ENCODE measurements at regions not wholly inside any gene's neighbourhood (a gene's known extent, or its start where the extent isn't known, plus 50 kb on each side); places are given as distances from the start of the nearest gene placed in this dataset.

DNA sequence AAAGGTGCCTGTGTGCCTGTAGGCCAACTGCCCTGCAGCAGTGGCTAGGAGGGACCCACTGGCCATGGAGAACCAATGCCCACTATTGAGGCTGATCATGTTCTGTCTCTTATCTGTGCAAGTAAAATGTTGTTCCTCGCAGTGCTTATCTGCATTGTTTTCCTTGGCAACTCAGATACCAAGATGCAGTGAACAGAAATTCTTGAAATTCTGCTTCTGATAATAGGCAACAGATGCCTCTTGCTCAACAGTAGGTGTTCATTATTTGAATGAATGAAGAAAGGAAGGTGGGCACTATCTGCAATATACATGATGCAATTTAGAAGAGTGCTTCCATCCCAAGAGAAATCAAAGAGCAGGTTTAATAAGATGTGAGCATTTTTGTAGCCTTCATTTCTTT lies 232.2 kb downstream of the NUAK1 start:
- DNase-seq = no peak

DNA sequence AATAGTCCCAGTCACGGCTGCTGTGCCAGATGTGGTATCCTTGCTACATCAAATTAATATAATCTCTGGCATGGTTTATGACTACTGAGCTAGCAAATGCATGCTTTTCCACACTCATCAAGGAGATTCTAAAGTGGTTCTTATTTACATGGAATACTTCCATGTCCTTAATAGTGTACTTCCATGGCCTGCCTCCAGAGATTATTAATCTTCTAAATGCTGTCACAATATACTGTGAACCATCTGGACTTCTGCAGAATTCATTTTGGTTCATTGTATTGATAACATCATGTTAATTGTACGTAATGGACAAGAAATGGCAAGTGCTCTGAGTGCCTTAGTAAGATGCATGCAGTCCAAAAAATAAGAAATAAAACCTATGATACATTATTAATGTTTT lies 230.8 kb downstream of the NUAK1 start:
- DNase-seq = peak; percentile 8

DNA sequence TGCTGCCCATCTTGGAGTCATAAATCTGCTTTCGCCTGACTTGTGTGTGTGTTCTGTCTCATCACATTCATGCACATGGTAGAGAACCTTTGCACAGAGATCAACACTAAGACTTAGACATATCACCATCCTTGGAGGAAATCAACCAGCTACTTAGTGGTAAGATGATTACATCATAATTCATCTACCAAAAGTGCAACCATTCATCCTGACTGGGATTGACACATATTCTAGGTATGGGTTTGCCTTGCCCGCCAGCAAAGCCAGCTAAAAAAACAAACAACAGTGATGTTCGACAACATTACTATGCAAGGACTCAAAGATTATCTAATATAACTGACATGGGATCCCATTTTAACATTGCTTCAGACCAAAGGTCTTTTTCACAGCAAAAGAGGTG lies 228.7 kb downstream of the NUAK1 start:
- no peak for DNase-seq

- DNase-seq = no peak
These were observed 226.8 kb downstream of the NUAK1 start for GRCh38 chr12:105911966-105912365.

DNA sequence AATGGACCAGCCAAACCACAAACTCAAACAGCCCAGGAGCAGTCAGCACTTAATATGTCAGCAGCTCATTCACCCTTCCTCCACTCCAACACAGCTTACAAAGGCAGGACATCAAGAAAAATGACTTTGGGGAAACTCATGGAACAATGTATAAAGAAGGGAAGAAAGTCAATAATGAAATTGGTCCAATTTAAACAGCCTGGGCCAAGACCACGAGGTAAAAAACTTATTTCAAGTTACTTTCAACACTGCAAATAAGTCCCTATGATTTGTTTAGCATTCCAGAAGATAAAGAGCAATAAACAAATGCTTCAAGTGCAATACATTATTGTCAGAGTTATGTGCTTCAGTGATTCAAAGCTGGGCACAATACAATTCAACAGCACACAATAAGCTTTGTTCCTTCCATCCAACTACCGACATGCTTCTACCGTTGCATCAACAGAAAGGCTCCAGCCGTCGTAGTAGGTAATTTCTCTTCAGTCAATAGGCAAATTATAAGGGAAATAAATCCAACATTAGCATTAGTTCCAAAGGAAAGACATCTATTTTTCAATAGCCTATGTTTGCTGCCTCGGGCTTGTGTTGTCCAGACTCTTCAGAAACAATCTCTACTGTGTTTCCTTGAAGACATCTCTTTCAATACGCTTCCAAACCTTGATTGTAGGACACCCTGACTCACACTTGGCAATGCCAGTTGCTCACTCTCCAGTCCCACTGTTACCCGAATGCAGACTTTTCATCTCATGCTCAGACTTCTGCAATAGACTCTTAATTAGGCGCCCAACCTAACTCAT lies 225.7 kb downstream of the NUAK1 start:
- no peak for DNase-seq

DNA sequence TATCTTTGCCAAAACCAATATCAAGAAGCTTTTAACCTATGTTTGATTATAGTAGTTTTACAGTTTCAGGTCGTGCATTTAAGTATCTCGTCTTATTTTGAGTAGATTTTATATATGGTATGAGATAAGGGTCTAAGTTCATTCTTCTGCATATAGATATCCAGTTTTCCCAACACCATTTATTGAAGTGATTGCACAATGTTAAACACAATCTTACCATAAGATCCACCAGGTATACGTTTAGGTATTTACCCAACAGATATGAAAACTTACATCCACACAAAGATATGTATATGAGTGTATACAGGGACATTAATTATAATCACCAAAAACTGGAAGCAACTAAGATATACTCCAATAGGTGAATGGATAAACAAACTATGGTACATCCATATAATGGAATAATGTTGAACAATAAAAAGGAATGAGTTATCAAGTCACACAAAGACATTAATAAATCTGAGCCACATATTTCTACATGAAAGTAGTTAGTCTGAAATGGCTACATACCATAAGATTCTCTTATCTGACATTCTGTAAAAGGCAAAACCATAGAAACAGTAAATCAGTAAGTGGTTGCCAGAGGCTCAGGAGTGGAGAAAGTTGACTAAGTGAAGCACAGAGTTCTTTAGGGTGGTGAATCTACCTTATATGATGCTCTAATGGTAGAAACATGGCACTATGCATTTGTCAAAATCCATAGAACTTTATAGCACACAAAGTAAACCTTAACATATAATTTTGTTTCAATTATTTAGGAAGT lies 222.6 kb downstream of the NUAK1 start:
- DNase-seq = no peak

- DNase-seq = no peak
These were observed 222.1 kb downstream of the NUAK1 start for GRCh38 chr12:105916760-105917039.

DNA sequence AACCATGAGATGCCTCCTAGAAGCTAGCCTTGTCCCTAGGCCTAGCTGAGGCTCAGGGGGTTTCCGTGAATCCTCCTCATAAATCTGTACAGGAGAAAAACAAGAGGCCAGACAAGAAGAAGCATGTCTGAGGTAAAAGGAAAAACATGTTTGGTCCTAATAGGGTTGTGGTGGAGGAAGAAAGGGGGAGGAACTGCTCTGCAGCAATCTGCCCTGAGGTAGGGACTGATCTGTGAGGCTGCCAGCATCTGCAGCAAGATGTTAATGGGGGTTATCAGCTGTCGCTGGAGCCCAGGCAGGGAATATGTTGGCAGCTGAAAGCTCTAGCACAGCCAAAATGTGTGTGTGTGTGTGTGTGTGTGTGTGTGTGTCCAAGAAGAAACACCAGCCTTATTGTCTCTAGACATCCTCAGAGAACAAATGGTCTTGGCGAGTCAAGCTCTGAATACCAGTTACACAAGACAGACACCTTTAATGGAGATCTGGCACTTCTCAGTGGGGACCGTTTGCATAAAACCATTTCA lies 218.5 kb downstream of the NUAK1 start:
- DNase-seq = peak; percentile 68

DNA sequence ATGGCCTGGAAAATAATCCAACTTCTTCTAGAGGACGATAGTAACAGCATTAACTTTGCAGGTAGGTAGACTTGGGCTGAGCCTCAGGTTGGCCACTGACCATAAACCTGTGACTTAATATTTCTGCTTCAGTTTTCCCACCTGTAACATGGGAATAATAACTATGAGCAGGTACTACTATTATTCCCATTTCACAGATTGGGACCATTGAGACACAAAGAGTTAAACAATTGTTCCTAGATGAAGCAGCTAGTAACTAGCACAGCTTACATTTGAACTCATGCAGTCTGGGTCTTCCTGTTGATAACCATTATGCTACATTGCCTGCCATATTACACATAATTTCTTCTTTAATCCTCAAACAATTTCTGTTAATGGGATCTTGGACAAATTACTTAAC lies 217.7 kb downstream of the NUAK1 start:
- DNase-seq = no peak

DNA sequence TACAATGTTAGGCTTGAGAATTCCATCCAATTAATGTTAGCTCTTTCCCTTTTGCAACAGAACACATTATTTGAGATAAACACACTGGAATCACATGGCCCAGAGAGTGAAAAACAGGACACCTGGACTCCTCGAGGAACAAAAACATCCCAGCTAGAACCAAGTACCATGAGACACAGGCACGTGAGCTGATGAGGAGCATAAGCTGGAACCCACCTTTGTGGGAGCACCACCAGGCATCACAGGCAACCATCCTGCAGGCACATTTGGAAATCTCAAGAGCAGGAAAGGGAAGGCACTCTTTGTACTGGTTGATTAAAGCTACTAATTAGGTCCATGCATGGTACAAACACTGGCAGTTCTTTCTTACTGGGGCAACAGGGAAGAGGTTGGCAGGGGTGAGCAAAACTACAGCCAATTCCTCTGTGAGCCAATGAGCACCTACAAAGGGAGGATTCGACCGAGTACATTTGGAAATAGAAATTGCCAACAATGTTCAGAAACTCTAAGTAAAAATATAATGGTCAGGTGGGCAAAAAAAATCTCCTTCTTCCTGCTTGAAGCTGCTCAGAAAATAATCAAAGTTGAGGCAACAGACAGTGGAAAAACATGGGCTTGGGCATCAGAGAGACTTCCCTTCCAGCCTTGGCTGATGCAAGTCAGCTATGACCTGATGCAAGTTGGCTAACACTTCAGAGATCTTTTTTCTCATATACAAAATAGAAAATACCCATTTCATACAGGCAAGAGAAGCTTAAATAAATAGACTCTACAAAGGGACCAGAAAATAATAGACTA lies 216.7 kb downstream of the NUAK1 start:
- no peak for DNase-seq

- DNase-seq = no peak
These were observed 216.1 kb downstream of the NUAK1 start for GRCh38 chr12:105922670-105923102.

GRCh38 chr12:105924526-105925208 lies 214.1 kb downstream of the NUAK1 start:
- no peak for DNase-seq

GRCh38 chr12:105927564-105927963 lies 211.2 kb downstream of the NUAK1 start:
- no peak for DNase-seq

- no peak for DNase-seq
These were observed 210.3 kb downstream of the NUAK1 start for GRCh38 chr12:105928436-105928835.

DNA sequence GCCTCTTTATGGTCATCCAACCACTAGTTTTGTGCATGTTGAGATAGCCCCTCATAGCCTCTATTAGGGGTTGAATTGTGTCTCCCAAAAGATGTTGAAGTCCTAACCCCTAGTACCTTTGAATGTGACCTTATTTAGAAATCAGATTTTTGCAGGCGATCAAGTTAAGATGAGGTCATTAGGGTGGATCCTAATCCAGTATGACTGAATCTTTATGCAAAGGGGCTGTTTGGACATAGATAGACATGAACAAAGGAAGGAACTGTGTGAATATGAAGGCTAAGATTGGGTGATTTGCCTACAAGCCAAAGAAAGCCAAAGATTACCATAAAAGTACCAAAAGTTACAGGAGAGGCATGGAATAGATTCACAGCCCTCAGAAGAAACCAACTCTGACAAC lies 209.6 kb downstream of the NUAK1 start:
- DNase-seq = no peak

DNA sequence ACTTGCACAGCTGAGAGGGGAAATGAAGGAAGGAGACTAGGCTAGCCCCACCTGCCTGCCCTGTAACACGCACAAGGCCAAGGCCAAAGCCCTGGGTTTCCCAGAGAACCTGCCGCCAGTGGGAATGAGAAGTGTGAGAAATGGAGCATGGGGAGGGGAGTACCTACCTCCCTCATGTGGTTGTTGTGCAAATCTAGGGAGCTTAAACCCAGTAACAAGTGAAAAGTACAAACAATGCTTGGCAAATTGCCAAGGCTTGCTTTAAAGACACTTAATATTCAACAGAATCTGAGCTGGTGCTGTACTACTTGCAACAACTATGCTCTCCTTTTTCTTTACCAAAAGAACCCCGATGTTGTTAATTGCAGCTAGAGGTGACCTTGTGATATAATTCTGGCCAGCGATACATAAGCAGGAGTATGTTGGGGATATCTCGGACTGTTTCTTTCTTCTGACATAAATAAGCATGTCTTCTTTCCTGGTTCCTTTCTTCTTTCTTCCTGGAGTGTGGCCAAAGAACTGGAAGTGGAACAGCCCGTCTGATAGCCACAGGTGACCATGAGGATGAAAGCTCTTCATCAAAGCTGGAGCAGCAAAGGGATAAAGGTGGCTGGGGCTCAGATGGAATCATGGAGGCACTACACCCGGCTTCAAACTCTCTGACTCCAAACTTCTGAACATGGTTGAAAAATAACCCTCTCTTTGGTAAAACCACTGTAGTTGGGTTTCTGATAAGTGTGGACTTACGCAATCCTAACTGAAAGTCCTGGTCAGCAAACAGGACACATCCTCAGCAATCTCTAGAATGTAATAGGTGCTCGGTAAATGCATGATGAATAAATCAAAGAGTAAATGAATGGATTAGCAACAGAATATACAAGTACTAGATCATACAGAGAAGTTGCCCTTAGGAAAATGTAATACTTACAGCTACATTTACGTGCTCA lies 207.9 kb downstream of the NUAK1 start:
- no peak for DNase-seq

DNA sequence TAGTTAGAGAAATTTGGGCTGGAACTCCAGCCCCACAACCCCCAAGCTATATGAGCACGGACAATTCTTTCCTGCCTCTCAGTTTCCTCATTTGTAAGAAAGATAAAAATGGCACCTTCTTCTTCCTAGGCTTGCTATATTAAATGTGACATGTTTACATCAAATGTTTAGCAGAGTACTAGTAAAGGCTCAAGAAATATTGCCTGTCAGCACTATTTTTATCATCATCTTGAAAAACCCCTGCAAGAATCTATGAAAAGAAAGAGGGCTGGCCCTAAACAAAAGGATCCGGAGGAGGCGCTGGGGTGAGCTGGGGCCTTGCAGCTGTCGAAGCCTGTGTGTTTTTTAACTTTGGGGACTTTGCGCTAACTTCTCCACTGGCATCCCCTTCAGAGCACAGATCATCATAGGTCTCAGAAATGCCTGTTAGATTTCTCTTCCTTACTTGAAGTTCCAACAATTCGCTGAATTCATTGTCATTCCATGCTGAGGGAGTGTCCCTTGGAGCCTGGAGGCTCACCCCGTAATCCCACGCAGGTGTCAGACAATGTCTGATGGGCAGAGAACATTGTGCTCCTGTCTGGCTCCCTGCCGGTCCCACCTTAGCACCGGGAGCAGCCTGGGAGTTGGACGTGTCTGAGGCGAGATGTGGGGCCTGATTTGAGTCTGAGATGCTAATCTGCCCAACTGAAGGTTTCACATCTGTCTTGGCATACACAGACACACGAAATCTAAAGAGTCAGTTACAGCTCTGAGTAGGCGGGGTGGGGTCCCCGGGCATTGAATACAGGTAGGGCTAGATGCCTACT lies 206.8 kb downstream of the NUAK1 start:
- no peak for DNase-seq

DNA sequence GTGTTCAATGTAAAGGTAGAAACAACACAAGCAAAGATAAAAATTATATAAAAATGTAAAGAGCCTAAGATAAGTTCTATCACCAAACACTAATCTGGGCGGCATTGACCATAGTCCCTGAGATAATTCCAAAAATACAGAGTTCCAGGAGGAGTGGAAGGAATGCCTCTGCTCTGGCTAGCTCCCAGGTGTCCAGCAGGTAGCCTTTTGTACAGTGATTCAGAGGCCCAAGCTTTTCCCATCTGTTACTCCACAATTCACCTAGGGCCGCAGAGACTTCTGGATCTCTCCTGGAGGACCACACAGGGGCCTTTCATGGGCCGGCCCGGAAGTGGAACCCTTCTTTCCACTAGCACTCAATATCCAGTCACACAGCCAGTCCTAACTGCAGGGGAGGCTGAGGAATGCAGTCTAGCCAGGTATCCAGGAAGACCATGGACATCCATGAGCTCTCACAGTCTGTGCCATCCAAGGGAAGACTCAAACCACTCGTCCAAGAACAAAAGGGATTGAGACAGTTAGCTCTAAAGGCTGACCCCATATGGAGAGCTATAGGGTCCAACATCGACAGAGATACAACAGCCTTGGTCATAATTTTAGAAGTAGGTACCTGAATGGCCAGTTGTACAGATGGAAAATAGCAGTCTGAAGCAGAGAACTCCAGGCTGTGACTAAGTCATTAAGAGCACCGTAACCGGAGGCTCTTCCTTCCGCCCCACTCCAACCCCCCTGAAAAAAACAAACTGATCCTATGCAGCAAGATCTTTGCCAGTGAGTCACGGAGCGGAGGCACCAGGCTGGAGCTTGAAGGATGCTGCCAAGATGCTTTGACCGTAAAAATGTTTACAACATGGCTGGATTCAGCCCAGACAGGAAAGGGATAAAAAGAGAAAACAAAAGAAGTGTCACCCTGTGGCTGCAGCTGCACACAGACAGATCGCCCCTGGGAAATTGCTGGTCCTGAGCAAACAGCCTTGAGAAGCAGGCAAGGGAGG lies 204.8 kb downstream of the NUAK1 start:
- DNase-seq = no peak

- DNase-seq = no peak
These were observed 203.6 kb downstream of the NUAK1 start for GRCh38 chr12:105935106-105935505.

DNA sequence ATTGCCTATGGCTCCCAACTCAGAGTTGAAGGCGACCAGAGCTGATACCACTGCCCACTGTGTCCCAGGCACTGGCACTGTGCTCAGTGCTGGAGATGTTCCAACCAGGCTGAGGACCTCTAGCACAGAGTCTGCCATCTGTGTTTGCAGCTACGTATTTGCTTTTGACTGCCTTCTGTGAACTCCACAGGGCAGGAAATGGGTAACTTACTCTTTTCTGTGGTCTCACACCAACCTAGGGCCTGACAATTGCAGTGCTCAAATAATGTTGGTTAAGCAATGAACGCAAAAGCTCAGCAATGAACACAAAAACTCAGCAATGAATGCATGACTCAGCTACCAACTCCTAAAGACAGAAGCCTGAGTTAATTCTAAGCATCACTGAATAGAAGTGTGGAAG lies 202.8 kb downstream of the NUAK1 start:
- DNase-seq = peak; percentile 4
